AG09319 (cell line): ENCODE measurements at regions not wholly inside any gene's neighbourhood (a gene's known extent, or its start where the extent isn't known, plus 50 kb on each side); places are given as distances from the start of the nearest gene placed in this dataset.

ENCODE experiments used
- DNase-seq: peaks from one replicate; pipeline ENCODE4 v3.0.0-alpha.2; 2010; ENCODE audit warnings: low read depth; ENCODE audit errors: extremely low read depth
- CTCF ChIP-seq: IDR thresholded peaks from 2 replicates; pipeline ENCODE4 v1.5.1; 2011; ENCODE audit warnings: low read depth, mild to moderate bottlenecking, inconsistent platforms, low read length, moderate library complexity

- TF ChIP-seq CTCF, result no peak
- DNase-seq, result no peak
Observed at GRCh38 chr9:90303655-90304054, 339.0 kb downstream of the DIRAS2 start.

GRCh38 chr9:90306158-90306557 is 336.5 kb downstream of the DIRAS2 start:
- no peak for TF ChIP-seq CTCF
- DNase-seq, result no peak

GRCh38 chr9:90307167-90307833 is 335.3 kb downstream of the DIRAS2 start:
- no peak for TF ChIP-seq CTCF
- DNase-seq, result no peak

GRCh38 chr9:90307891-90308290 is 334.7 kb downstream of the DIRAS2 start:
- no peak for DNase-seq
- TF ChIP-seq CTCF, result no peak

GRCh38 chr9:90308691-90309090 is 333.9 kb downstream of the DIRAS2 start:
- no peak for TF ChIP-seq CTCF
- no peak for DNase-seq

- TF ChIP-seq CTCF, result no peak
- DNase-seq, result no peak
Observed at GRCh38 chr9:90309809-90310520, 332.7 kb downstream of the DIRAS2 start.

GRCh38 chr9:90310521-90310876 is 332.1 kb downstream of the DIRAS2 start:
- no peak for TF ChIP-seq CTCF

More at GRCh38 chr9:90310521-90310876, 332.1 kb downstream of the DIRAS2 start:
- no peak for DNase-seq
